HepG2 (cell line): ENCODE measurements at regions not wholly inside any gene's neighbourhood (a gene's known extent, or its start where the extent isn't known, plus 50 kb on each side); places are given as distances from the start of the nearest gene placed in this dataset.
A peak's percentile ranks its signal among the peaks of the same experiment; 100 is the strongest.

Experiments
- BRCA1 ChIP-seq: sonication (generic); formaldehyde crosslinking; IDR thresholded peaks from 2 replicates; pipeline ENCODE4 v1.4.0; 2020; ENCODE audit warnings: missing genetic modification reagents
- CERS6 ChIP-seq: sonication (generic); formaldehyde crosslinking; IDR thresholded peaks from 2 replicates; pipeline ENCODE4 v1.5.0; 2020; ENCODE audit warnings: missing genetic modification reagents
- ELF1 ChIP-seq: sonication (generic); formaldehyde crosslinking; IDR thresholded peaks from 2 replicates; pipeline ENCODE4 v1.4.0; 2020; ENCODE audit warnings: missing genetic modification reagents
- MTF2 ChIP-seq: sonication (generic); formaldehyde crosslinking; IDR thresholded peaks from 2 replicates; pipeline ENCODE4 v1.5.0; 2020; ENCODE audit warnings: missing genetic modification reagents, borderline replicate concordance
- RORA ChIP-seq: sonication (generic); formaldehyde crosslinking; IDR thresholded peaks from 2 replicates; pipeline ENCODE4 v1.5.0; 2020; ENCODE audit warnings: mild to moderate bottlenecking, missing genetic modification reagents, moderate library complexity
- STAG1 ChIP-seq: sonication (generic); formaldehyde crosslinking; IDR thresholded peaks from 2 replicates; pipeline ENCODE4 v1.4.0; 2020; ENCODE audit warnings: missing genetic modification reagents
- TOE1 ChIP-seq: sonication (generic); formaldehyde crosslinking; IDR thresholded peaks from 2 replicates; pipeline ENCODE4 v1.4.0; 2020; ENCODE audit warnings: mild to moderate bottlenecking, missing genetic modification reagents
- YEATS2 ChIP-seq: sonication (generic); formaldehyde crosslinking; IDR thresholded peaks from 2 replicates; pipeline ENCODE4 v1.4.0; 2020; ENCODE audit warnings: missing genetic modification reagents, borderline replicate concordance
- ZNF10 ChIP-seq: sonication (generic); formaldehyde crosslinking; IDR thresholded peaks from 2 replicates; pipeline ENCODE4 v1.4.0; 2020; ENCODE audit warnings: mild to moderate bottlenecking, low read depth, missing genetic modification reagents, borderline replicate concordance
- ZNF253 ChIP-seq: sonication (generic); formaldehyde crosslinking; IDR thresholded peaks from 2 replicates; pipeline ENCODE4 v1.8.0; 2022; ENCODE audit warnings: mild to moderate bottlenecking, missing genetic modification reagents, borderline replicate concordance
- ZNF282 ChIP-seq: fragments of 450-650 bp; IDR thresholded peaks from 2 replicates; pipeline ENCODE4 v1.6.1; 2018; ENCODE audit not compliant: partially characterized antibody
- ZNF367 ChIP-seq: sonication (generic); formaldehyde crosslinking; IDR thresholded peaks from 2 replicates; pipeline ENCODE4 v1.4.0; 2020; ENCODE audit warnings: missing genetic modification reagents, borderline replicate concordance
- ZNF407 ChIP-seq: sonication (generic); formaldehyde crosslinking; IDR thresholded peaks from one replicate; pipeline ENCODE4 v1.5.1; 2020; ENCODE audit warnings: mild to moderate bottlenecking, missing genetic modification reagents; ENCODE audit errors: not compliant biosample characterization
- ZNF510 ChIP-seq: sonication (generic); formaldehyde crosslinking; IDR thresholded peaks from 2 replicates; pipeline ENCODE4 v1.4.0; 2020; ENCODE audit warnings: low read depth, mild to moderate bottlenecking, missing genetic modification reagents
- ZNF543 ChIP-seq: sonication (generic); formaldehyde crosslinking; IDR thresholded peaks from 2 replicates; pipeline ENCODE4 v1.4.0; 2020; ENCODE audit warnings: mild to moderate bottlenecking, missing genetic modification reagents
- ZNF597 ChIP-seq: sonication (generic); formaldehyde crosslinking; IDR thresholded peaks from 2 replicates; pipeline ENCODE4 v1.5.0; 2020; ENCODE audit warnings: missing genetic modification reagents
- TF ChIP-seq, protein P1 (sequence below): sonication (generic); formaldehyde crosslinking; IDR thresholded peaks from 2 replicates; pipeline ENCODE4 v1.4.0; 2020; ENCODE audit warnings: missing genetic modification reagents

GRCh38 chr2:131682122-131682944, 154.6 kb downstream of the CCDC74A start (continued):
- TF ChIP-seq ELF1 (CRISPR knock-in tag) (peak; percentile 81), ZNF510 (CRISPR knock-in tag) (no peak; the same call in 1 of the 2 replicates), ZNF543 (CRISPR knock-in tag) (peak; percentile 77; the same call in 1 of the 2 replicates), CERS6 (CRISPR knock-in tag) (no peak), ZNF367 (CRISPR knock-in tag) (peak; percentile 84), STAG1 (CRISPR knock-in tag) (peak; percentile 53), ZNF597 (CRISPR knock-in tag) (no peak), ZNF10 (CRISPR knock-in tag) (no peak), ZNF253 (CRISPR knock-in tag) (peak; percentile 74; the same call in 1 of the 2 replicates), BRCA1 (no peak; the same call in 1 of the 2 replicates), TOE1 (peak; percentile 73; the same call in 1 of the 2 replicates), MTF2 (CRISPR knock-in tag) (no peak; the same call in 1 of the 2 replicates), YEATS2 (CRISPR knock-in tag) (peak; percentile 40; the same call in 1 of the 2 replicates), RORA (no peak), ZNF282 (no peak), ZNF407 (CRISPR knock-in tag) (peak; percentile 77)
- TF ChIP-seq, protein P1, sequence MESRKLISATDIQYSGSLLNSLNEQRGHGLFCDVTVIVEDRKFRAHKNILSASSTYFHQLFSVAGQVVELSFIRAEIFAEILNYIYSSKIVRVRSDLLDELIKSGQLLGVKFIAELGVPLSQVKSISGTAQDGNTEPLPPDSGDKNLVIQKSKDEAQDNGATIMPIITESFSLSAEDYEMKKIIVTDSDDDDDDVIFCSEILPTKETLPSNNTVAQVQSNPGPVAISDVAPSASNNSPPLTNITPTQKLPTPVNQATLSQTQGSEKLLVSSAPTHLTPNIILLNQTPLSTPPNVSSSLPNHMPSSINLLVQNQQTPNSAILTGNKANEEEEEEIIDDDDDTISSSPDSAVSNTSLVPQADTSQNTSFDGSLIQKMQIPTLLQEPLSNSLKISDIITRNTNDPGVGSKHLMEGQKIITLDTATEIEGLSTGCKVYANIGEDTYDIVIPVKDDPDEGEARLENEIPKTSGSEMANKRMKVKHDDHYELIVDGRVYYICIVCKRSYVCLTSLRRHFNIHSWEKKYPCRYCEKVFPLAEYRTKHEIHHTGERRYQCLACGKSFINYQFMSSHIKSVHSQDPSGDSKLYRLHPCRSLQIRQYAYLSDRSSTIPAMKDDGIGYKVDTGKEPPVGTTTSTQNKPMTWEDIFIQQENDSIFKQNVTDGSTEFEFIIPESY (CRISPR knock-in tag), result no peak; the same call in 1 of the 2 replicates
